HEK293T (cell line): ENCODE measurements at regions not wholly inside any gene's neighbourhood (a gene's known extent, or its start where the extent isn't known, plus 50 kb on each side); places are given as distances from the start of the nearest gene placed in this dataset.

Source experiments
- CTCF ChIA-PET: fragments of 350-600 bp; formaldehyde crosslinking; extraction: SDS; loops from one replicate; lab custom pipeline; 2021; ENCODE audit warnings: antibody characterized with exemption, inconsistent platforms; lab: Yijun Ruan, JAX
- POLR2A ChIA-PET: fragments of 350-600 bp; formaldehyde crosslinking; extraction: SDS; loops from one replicate; lab custom pipeline; 2020; ENCODE audit warnings: antibody characterized with exemption, inconsistent platforms; lab: Yijun Ruan, JAX
- DNase-seq: peaks from one replicate; pipeline ENCODE4 v3.0.0; 2012; ENCODE audit warnings: mixed read lengths; ENCODE audit errors: extremely low spot score
- ARNT ChIP-seq: fragments of 450-650 bp; IDR thresholded peaks from 2 replicates; pipeline ENCODE4 v1.6.1; 2017; ENCODE audit warnings: mild to moderate bottlenecking
- BHLHE40 ChIP-seq: fragments of 450-650 bp; IDR thresholded peaks from 2 replicates; pipeline ENCODE4 v1.6.1; 2016; ENCODE audit warnings: mild to moderate bottlenecking, moderate library complexity, borderline replicate concordance
- CTBP1 ChIP-seq: fragments of 450-650 bp; IDR thresholded peaks from 2 replicates; pipeline ENCODE4 v1.6.1; 2016; ENCODE audit warnings: borderline replicate concordance
- ELF4 ChIP-seq: fragments of 450-650 bp; IDR thresholded peaks from 2 replicates; pipeline ENCODE4 v1.6.1; 2017; ENCODE audit warnings: antibody characterized with exemption
- FOXA1 ChIP-seq: fragments of 450-650 bp; IDR thresholded peaks from 2 replicates; pipeline ENCODE4 v1.6.1; 2016; ENCODE audit warnings: mild to moderate bottlenecking
- FOXK2 ChIP-seq: fragments of 450-650 bp; IDR thresholded peaks from 2 replicates; pipeline ENCODE4 v1.6.1; 2016; ENCODE audit warnings: mild to moderate bottlenecking
- FOXM1 ChIP-seq: fragments of 450-650 bp; IDR thresholded peaks from 2 replicates; pipeline ENCODE4 v1.6.1; 2017; ENCODE audit warnings: mild to moderate bottlenecking, borderline replicate concordance
- HDGF ChIP-seq: fragments of 450-650 bp; IDR thresholded peaks from 2 replicates; pipeline ENCODE4 v1.6.1; 2017; ENCODE audit warnings: antibody characterized with exemption, borderline replicate concordance
- L3MBTL2 ChIP-seq: fragments of 450-650 bp; conservative IDR thresholded peaks from 2 replicates; pipeline ENCODE4 v1.6.1; 2016; ENCODE audit warnings: mild to moderate bottlenecking
- LEF1 ChIP-seq: fragments of 450-650 bp; IDR thresholded peaks from 2 replicates; pipeline ENCODE4 v1.6.1; 2017; ENCODE audit warnings: mild to moderate bottlenecking, borderline replicate concordance
- NFRKB ChIP-seq: fragments of 450-650 bp; IDR thresholded peaks from 2 replicates; pipeline ENCODE4 v1.6.1; 2016; ENCODE audit warnings: mild to moderate bottlenecking, moderate library complexity
- PKNOX1 ChIP-seq: fragments of 450-650 bp; IDR thresholded peaks from 2 replicates; pipeline ENCODE4 v1.6.1; 2016
- SP1 ChIP-seq: fragments of 450-650 bp; IDR thresholded peaks from 2 replicates; pipeline ENCODE4 v1.6.1; 2017
- SUZ12 ChIP-seq: fragments of 450-650 bp; IDR thresholded peaks from 2 replicates; pipeline ENCODE4 v1.6.1; 2016; ENCODE audit warnings: mild to moderate bottlenecking
- TARDBP ChIP-seq: fragments of 450-650 bp; IDR thresholded peaks from 2 replicates; pipeline ENCODE4 v1.6.1; 2016
- ZNF384 ChIP-seq: fragments of 450-650 bp; IDR thresholded peaks from 2 replicates; pipeline ENCODE4 v1.6.1; 2016

DNA sequence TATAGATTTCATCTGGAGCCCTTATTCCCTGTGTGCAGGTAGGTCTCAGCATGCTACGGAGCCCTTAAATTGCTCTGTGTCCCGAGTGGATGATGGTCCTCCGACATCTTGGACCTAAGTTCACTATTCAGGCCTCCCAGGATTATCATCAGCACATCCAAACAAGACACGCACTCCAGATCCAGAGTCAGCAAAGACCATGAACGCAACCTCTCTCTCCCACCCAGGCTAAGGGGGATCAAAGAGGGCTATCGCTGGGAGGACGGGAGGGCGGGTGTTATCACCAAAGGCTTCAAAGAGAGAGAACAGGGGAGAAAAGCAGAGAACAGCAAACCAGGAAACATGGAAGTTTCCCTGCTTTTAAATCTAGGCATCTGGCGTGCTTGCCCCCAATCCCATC, 659.4 kb downstream of the TBC1D22A start:
- ChIA-PET CTCF (no interaction called here), POLR2A (no interaction called here)
- DNase-seq, result no peak
- no peak for TF ChIP-seq FOXK2
- no peak for TF ChIP-seq L3MBTL2
- no peak for TF ChIP-seq PKNOX1
- TF ChIP-seq LEF1, result no peak

DNA sequence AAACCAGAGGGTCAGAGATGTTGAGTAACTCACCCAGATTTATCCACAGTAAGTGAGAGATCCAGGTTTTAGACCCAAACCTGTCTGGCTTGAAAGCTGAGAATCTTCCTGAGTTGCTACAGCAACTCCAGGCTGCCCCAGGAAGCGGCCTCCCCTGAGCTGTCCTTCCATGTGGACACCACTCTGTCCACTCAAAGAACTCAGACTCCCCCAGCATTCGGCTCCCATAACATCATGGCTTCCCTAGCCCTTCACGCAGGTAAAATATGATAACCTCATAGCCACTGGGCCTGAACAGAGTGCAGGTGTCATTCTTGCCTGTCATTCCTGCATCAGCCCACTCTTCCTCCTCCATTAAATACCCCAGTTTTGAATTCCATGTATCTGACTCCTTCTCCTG, 657.8 kb downstream of the TBC1D22A start:
- ChIA-PET CTCF (no interaction called here), POLR2A (no interaction called here)
- no peak for TF ChIP-seq HDGF
- no peak for DNase-seq

GRCh38 chr22:47419239-47419638, 656.8 kb downstream of the TBC1D22A start:
- CTCF ChIA-PET, result no interaction called here
- DNase-seq, result no peak
- POLR2A ChIA-PET, result no interaction called here
- TF ChIP-seq TARDBP (no peak), FOXA1 (no peak), PKNOX1 (no peak)

DNA sequence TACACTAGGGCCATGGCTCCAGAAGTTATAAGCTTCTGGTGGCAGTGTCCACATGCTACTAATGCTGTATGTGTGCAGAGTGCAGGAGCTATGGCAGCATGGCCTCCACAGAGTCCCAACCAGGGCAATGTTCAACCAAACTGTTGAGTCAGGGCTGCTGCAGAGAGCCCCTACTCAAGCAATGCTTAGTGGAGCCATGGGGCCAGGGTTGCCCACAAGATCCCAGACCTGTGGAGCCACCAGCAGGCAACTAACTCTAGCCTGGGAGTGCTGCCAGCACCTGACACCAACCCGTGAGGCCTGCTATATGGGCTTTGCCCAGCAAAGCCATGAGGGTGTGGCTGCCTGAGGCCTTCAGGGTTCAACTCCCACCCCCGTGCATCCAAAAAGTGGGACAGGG, 655.2 kb downstream of the TBC1D22A start:
- ChIA-PET POLR2A (no interaction called here), CTCF (no interaction called here)
- DNase-seq, result no peak
- TF ChIP-seq SP1, result no peak

- TF ChIP-seq L3MBTL2, result no peak
- no peak for TF ChIP-seq ELF4
- no peak for TF ChIP-seq LEF1
- TF ChIP-seq BHLHE40, result no peak
- TF ChIP-seq HDGF, result no peak
- no peak for TF ChIP-seq PKNOX1
- no peak for TF ChIP-seq FOXM1
- no peak for TF ChIP-seq SP1
- TF ChIP-seq CTBP1, result no peak
- no peak for TF ChIP-seq SUZ12
- TF ChIP-seq FOXA1, result no peak
- no peak for DNase-seq
- CTCF ChIA-PET, result no interaction called here
- POLR2A ChIA-PET, result no interaction called here
These were observed 648.6 kb downstream of the TBC1D22A start for GRCh38 chr22:47411006-47411405.

- CTCF ChIA-PET, result no interaction called here
- POLR2A ChIA-PET, result no interaction called here
- no peak for TF ChIP-seq FOXK2
- TF ChIP-seq FOXA1, result no peak
- TF ChIP-seq ZNF384, result no peak
- TF ChIP-seq LEF1, result no peak
- TF ChIP-seq CTBP1, result no peak
- TF ChIP-seq BHLHE40, result no peak
- no peak for TF ChIP-seq FOXM1
- no peak for TF ChIP-seq NFRKB
- no peak for TF ChIP-seq PKNOX1
- no peak for TF ChIP-seq L3MBTL2
- no peak for TF ChIP-seq TARDBP
- no peak for TF ChIP-seq SP1
- no peak for TF ChIP-seq ARNT
- TF ChIP-seq HDGF, result no peak
- TF ChIP-seq ELF4, result no peak
- no peak for TF ChIP-seq SUZ12
- no peak for DNase-seq
These were observed 647.3 kb downstream of the TBC1D22A start for GRCh38 chr22:47409539-47410275.

- no peak for DNase-seq
- TF ChIP-seq LEF1 (no peak), SP1 (no peak), HDGF (no peak), FOXK2 (no peak), BHLHE40 (no peak), SUZ12 (no peak), ELF4 (no peak), NFRKB (no peak), FOXA1 (no peak), FOXM1 (no peak), PKNOX1 (no peak), TARDBP (no peak), ARNT (no peak), CTBP1 (no peak), ZNF384 (no peak), L3MBTL2 (no peak)
- CTCF ChIA-PET, result no interaction called here
- POLR2A ChIA-PET, result no interaction called here
These were observed 646.0 kb downstream of the TBC1D22A start for GRCh38 chr22:47408409-47408808.
